ENCODE measurements at regions not wholly inside any gene's neighbourhood (a gene's known extent, or its start where the extent isn't known, plus 50 kb on each side); places are given as distances from the start of the nearest gene placed in this dataset.

GRCh38 chr3:190721330-190721729 is 141.2 kb downstream of the GMNC start:
- DNase-seq, result no peak

DNA sequence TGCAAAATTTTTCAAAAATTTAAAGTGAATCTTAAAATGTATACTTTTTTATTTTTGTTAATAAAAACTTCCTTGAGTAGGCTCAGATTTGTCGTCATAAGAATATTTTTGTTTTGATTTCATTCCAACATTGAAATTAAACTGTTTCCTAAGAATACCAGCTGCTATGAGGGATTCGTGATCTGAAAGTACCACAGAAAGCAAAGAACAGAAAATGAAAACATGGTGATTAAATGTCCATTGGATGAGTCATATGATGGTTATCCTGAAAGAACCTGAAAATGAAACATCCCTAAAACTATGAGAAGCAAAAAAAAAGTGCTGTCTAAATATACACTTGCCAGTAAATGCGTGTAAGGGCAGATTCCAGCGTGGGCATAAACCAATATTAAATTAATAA is 143.8 kb downstream of the GMNC start:
- peak; percentile 42 for DNase-seq

GRCh38 chr3:190718097-190718496 is 144.4 kb downstream of the GMNC start:
- no peak for DNase-seq

- DNase-seq, result no peak
These were observed 145.5 kb downstream of the GMNC start for GRCh38 chr3:190716961-190717360.

DNA sequence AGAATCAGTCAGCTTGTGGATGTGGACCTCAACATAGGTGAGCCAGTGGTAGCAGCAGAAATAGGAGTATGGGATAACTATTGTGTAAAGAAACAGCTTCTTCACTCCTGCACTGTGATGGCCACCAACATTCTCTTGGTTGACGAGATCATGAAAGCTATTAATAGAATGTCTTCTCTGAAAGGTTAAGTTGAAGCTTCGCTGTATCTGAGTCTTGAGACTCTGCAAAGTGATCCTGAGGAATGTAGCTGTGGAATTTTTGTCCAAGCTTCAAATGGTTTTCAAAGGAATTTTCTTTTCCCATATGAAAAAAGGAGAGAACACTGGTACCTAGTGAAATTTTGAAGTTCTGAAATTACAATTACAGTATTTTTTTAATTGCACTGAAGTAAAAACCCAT is 146.3 kb downstream of the GMNC start:
- no peak for DNase-seq

DNA sequence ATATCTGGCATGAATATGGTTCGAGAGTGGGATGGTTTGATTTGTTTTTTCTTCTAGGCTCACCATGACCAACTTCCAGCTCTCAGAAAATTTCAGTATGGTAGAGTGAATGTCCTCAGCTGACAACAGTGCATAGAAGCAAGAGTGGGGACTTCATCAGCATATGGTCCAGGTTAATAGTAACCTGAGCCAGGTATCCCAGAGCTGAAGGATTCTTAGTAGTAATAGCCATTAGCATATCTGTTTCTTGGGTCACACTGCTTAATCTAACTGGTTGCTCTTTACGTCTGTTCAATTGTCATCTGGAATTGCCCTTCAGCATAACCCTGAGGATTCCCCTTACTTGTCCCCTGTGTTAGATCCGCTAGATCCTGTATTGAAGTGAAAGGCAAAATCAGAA is 151.8 kb downstream of the GMNC start:
- no peak for DNase-seq

GRCh38 chr3:190709351-190709773 is 153.1 kb downstream of the GMNC start:
- DNase-seq, result no peak

All from suppressor macrophage treated with lipopolysaccharide for 4 hours (primary cell).